SIG-M5 (cell line): ENCODE measurements at regions not wholly inside any gene's neighbourhood (a gene's known extent, or its start where the extent isn't known, plus 50 kb on each side); places are given as distances from the start of the nearest gene placed in this dataset.
"Not testable (repeated sequence)": the region's sequence is repeated elsewhere in the genome, so short reads cannot be mapped to it uniquely, and the experiment has no call there.

Source experiments
- DNase-seq: peaks from one replicate; lab custom pipeline; 2025; lab: John Stamatoyannopoulos, UW

DNA sequence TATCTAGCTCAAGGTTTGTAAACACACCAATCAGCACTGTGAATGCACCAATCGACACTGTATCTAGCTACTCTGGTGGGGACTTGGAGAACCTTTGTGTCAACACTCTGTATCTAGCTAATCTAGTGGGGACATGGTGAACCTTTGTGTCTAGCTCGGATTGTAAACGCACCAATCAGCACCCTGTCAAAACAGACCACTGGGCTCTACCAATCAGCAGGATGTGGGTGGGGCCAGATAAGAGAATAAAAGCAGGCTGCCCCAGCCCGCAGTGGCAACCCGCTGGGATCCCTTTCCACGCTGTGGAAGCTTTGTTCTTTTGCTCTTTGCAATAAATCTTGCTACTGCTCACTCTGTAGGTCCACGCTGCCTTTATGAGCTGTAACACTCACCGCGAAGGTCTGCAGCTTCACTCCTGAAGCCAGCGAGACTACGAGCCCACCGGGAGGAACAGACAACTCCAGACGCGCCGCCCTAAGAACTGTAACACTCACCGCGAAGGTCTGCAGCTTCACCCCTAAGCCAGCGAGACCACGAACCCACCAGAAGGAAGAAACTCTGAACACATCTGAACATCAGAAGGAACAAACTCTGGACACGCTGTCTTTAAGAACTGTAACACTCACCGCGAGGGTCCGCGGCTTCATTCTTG, 128.5 kb downstream of the MRPL14 start:
- not testable (repeated sequence) for DNase-seq

DNA sequence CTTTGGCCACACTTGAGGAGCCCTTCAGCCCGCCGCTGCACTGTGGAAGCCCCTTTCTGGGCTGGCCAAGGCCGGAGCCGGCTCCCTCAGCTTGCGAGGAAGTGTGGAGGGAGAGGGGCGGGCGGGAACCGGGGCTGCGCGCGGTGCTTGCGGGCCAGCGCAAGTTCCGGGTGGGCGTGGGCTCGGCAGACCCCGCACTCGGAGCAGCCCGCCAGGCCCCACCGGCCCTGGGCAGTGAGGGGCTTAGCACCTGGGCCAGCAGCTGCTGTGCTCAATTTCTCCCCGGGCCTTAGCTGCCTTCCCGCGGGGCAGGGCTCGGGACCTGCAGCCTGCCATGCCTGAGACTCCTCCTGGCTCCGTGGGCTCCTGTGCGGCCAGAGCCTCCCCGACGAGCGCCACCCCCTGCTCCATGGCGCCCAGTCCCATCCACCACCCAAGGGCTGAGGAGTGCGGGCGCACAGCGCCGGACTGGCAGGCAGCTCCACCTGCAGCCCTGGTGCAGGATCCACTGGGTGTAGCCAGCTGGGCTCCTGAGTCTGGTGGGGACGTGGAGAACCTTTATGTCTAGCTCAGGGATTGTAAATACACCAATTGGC, 129.2 kb downstream of the MRPL14 start:
- not testable (repeated sequence) for DNase-seq

DNA sequence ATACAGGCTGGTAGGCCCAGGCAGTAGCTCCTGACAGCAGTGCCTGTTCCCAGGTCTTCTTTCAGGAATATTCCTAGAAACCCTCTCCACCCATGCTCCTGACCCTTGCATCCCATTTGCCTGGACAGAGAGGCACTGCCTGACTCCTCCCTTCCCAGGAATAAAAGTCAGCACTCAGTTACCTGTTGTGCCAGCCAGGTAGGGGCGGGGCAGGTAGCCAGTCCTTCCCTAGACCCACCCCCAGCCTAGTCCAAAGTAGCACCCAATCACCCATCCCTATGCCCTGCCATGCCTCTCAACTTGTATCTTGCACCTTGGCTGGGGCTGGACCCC, 129.9 kb downstream of the MRPL14 start:
- DNase-seq, result no peak

DNA sequence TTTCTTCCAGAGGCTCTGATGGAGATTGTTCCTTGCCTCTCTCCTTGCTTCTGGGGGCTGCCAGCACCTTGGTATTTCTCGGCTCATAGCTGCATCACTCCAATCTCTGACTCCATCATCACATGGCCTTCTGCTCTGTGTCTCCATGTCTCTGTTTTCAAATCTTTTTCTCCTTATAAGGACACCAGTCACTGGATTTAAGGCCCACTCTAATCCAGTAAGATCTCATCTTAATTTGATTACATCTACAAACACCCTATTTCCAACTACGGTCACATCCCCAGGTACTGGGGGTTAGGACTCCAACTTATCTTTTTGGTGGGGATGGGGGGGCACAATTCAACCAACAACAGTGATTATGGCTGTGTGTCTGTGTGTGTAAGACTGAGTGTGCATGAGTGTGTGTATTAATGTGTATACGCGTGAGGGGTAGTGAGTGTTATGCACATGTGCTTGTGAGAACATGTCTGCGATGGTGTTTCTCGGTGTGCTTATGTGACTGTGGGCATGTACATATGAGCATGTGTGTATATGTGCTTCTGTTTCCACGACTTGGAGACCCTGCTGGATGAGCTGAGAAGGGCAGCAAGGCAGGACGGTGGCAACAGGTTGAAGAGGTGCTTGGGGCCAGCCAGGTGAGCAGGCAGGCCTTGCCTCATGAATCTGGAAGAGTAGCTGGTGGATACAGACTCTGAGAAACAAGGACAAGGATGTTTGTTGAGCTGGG, 130.5 kb downstream of the MRPL14 start:
- DNase-seq, result no peak

DNA sequence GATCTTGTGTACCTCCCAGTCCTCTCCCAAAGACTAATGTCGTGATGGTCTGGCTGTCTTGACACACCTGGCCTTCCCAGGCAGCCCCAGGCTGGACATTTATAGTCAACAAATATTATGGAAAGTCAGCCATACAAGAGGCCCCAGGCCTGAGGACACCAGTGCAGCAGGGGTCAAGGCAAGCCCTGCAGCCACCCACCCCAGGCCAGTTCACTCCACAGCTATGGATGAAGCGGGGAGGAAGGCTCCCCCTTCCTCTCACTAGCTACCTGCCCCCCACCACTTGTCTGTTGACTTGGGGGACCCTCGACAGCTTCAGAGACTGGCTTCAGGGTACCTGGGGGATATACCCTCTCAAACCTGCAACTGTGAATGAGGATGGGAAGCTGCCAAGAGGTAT, 132.1 kb downstream of the MRPL14 start:
- DNase-seq, result no peak

DNA sequence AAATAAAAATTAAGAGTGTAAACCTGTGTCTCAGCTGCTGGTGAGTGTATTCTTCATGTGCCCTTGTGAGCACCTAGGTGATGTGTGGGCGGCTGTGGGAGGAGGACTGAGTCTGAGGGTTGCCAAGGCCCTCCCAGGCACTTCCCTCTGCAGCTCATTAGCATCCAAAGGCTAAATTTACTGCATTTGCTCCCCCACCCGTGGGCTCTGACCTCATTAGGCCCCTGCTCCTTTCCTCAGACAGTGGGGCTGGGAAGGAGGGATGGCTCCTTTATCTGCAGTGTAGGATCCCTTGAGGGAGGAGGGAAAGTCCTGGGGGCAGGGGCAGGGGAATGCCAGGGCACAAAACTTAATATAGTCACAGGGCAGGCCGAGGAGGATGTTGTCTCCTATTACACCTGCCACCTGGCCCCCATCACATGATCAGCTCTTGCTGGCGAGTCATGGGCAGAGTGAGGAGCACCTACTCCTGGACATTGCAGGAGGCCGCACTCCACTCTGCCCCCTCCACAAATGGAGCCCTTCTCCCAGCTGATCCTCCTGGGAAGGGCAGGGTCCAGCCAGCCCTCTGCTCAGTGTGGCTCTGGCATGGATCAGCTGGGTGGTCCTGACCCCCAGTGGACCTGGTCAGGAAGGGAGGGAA, 133.2 kb downstream of the MRPL14 start:
- no peak for DNase-seq

DNA sequence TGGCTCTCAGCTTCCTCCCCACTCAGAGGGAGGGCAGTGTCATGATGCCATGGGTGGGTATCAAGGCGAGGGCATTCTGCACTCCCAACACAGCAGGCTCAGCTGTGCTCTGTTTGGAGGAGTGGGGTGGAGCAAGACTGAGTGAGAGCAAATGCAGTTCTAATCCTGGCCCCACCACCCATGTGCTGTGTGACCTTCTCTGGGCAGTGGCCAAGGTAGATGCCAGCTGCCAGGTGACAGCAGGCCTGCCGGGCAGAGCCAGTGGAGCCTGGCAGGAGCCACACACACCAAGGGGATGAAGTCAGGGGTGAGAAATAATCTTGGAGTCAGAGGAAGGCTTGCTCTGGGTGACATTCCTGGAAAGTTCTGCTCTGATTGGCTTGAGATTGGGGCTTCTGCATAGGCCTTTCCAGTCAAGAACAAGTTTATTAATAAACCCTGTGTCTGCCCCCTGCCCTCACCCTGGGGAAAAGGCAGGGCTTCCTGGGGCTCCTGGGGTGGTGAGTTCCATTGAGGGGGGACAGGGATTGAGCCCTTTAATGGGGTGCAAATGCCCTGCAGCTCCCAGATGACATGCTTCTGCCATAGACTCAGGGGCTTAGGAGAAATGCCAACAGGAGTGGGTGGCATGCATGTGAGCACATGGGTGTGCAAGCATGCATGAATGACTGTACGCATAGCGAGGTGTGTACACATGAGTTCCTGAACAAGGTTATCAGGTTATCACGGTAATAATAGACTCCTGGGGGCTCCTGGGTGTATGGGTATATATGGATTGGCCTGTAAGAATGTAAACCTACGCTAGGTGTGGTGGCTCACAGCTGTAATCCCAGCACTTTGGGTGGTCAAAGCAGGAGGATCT, 134.2 kb downstream of the MRPL14 start:
- DNase-seq, result no peak

DNA sequence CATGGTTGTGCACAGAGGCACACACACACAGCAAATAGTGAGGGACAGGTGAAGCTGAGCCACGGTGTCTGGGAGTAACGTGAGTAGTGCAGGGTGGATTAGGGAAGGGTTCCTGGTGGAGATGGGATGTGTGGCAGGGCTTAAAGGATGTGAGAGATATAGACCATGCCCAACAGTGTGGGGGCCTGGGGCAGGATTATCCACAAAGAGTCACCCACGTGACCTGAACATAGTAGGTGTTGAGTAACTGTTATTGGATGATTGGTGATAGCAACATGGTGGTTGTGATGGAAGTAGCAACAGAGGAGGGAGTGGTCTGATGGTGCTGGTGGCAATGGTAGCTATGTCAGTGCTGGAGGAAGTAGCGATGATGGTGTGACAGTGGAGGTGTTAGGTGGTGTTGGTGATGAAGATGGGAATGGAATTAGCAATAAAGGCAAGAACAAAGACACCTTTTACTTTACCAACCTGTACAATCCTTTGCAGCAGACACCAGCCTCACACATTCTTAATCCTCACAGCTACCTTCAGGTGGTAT, 135.1 kb downstream of the MRPL14 start:
- DNase-seq, result no peak

DNA sequence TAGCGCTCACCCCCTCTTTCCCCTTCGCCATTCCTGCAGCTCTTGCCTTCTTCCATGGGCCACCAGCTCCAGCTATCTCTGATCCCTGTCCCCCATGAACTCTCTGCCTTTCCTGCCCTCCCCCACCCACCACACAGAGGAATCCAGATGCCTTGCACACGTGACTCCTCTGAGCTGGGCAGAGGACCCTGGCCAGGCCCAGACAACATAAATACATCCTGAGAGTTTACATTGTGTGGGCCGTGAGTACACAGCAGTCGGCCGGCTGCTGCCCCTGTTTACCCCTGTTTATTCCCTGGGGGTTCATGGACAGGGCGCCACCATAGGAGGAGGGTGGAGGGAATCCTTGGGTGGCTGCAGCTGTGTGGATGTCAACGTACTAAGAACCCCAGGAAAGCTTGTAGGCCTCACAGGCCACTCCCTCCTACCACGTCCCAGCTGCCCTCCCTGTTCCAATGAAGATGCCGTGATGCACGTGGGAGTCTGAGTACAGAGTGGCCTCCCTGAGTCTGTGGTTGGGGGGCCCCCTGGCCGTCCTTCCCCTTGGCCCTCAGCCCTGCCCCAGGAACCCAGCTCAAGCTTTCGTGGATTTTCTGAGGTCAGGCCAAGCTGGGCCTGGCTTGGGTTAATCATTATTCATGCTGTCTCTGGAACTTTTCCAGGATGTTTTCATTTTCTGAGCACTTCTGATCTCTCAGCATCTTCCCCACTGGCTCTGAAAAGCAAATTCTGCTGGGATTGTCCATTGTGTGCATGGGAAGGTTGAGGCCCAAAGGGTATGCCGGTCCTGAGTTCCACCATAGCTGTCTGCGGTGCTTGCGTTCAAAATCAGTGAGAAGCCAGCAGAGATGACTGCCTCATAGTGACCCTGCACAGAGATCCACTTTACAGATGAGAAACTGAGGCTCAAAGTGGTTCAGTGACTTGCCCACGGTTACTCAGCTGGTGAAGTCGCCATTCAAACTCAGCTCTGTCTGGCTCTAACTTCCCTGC, 136.3 kb downstream of the MRPL14 start:
- no peak for DNase-seq

DNA sequence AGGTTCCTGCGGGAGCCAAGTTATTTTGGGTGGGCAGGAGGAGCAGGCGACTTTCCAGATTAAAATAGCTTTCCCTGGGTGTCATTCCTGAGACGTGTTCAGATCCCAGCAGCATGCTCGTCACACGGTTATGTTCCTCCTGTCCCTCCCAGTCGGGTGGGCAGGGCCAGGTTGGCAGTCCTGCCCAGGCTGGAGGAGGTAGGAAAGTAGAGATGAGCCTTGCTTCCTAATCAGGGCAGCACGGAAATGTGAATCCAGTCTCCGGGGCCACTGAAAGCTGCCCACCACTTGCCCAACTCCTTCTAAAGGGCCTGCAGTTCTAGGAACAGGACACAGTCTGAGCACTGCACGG, 137.0 kb downstream of the MRPL14 start:
- DNase-seq, result no peak

DNA sequence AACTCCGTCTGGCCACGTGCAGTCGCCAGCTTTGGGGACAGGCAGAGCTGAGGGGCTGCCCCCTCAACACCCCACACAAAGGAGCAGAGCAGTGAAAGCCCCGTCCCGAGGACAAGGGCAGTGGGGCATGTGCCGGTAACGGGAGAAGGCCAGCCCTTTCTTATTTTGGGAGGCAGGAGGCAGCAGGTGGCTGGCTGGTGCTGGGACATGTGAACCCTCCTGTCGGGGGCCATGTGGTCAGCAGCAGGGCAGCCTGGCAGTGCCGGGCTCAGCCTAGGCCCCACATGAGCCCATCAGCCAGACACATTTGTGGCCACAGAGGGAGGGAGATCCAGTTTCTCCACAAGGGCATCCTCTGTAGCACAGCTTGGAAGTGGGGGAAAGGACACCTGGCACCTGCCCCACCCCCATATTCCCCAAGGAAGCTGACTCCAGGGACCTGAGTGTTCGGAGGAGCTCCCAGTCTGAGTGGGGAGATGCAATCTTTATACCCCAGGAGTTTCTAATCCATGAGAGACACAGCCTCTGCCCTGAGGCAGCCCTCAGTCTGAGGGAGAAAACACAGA, 137.6 kb downstream of the MRPL14 start:
- no peak for DNase-seq

DNA sequence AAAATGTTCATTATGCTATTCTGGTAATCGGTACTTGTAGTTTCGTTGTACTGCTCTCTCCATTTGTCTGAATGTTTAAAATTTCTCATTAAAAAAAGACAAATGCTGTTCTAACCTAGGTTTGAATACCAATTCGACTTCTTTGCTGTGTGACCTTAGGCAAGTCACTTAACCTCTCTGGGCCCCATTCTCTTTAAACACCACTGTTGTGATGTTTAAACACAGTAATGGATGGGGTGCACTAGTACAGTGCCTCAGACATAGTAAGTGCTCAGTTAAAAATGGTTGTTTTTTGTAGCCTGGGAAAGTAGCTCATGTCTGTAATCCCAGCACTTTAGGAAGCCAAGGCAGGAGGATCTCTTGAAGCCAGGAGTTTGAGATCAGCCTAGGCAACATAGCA, 138.5 kb downstream of the MRPL14 start:
- no peak for DNase-seq

DNA sequence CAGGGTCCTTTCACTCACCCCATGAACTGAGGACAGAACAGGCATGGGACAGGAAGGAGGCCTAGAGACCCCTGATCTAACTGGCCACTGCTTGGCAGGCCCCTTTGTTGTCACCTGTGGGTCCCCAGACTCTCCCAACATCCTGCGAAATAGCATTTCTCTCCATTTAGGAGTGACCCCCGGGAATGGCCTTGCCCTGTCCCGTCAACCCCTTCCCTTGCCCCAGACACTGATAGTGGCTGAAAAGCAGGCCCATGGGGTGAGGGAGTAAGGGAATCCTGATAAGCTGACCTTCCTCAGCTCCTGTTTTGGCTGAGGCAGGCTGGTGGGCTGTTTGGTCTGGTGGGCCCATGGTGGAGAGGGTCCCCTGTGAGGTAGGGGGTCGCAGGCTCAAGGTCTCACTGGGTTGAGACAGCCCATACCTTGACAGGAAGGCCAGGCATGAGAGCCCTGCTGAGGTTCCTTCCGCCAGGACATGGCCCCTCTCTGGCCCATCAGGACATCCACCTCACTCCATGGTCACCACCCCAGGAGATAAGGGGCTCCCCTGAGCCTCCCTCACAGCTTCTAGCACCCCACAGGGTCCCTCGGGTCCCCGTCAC, 139.3 kb downstream of the MRPL14 start:
- no peak for DNase-seq

DNA sequence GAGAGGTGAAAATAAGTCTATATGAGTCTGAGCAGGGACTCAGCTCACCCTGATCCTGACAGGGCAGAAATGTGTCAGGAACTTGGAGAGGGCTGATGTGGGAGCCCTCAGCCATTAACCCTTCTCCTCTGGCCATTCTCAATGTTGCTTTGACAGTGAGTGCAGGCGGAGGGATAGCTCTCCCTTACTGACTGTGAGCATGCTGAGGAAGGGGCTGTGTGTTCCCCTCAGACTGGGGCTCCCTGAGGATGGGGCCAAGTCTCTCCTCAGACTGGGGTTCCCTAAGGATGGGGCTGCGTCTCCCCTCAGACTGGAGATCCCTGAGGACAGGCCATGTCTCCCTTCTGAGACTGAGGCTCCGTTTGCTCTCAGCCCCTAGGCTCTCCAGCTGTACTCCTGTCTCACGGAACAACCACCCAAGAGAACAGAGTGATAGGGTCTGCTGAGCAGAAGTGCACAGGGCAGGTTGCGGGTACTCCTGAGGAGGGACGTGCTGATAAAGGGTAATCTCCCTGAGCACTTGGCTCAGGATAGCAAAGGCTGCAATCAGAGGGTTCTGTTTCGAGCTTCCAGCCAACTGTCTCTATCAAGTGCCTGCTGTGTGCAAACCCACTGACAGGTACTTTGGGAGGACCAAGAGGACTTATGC, 141.0 kb downstream of the MRPL14 start:
- no peak for DNase-seq

DNA sequence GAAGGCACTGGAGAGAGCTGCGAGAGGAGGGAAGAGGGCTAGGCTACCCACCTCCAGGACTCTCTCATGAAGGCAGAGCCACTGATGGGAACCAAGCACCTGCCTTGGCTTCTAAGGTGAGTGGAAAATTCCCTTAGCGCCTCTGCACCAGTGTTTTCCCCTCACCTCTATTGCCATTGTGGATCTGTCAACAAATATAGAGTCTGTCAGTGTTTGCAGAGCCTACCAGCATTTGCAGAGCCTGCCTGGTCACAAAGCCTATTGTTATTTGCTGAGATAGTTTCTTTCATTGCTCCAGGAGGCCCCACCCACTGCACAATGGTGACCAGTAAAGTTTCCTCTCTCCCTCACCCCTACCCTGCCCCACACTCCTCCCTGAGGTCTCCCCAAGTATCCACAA, 141.9 kb downstream of the MRPL14 start:
- DNase-seq, result no peak

DNA sequence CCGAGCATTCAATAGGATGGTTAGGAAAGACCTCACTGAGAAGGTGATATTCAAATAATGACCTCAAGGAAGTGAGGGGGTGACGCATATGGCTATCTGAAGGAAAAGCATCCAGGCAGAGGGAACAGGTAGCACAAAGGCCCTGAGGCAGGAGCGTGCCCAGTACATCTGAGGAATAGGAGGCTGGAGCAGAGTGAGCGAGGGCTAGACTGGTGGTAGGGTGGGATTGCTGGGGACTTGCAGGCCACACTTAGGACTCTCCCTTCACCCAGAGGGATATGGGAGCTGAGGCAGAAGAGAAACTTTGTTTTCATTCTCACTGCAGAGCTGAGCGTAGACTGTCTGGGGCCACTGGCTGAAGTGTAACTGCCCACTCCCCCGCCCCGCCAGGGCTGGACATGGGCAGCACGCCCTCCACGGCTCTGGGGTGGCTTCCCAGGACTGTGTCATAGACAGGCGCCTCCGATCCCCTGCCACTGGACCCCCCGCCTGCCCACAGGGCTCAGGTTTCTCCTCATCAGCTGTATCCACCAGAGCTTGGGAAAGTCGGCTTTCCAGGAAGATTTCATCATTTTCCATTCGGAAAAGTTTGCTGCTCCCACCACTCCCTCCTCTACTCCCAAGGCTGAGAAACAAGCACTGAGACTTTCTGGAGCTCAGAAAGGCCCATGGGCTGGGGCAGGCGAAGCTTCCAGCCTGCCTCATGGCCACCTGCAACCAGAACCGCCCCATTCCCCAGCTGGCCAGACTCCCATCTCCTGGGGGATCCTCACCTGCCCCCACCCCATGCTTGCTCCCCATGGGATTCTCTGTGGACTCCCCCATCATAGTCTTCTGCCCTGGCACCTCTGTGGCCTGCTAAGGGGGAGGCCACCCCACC, 142.6 kb downstream of the MRPL14 start:
- no peak for DNase-seq

DNA sequence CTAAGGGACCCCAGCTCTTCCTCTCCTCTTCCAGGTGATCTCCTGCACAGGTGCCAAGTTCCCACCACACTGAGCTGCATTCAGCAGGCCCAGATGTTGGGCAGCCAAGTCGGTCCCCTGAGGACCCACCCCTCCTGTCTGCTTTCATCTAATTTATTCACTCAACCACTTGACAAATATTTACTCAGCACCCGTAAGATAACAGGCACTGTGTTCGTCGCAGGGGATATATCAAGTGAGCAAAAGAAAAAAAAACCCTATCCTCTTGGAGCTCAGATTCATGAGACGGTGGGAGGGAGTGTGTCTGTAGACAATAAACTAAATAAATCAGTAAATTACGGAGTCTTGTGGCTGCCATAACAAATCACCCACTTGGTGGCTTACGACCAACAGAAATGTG, 143.6 kb downstream of the MRPL14 start:
- no peak for DNase-seq

DNA sequence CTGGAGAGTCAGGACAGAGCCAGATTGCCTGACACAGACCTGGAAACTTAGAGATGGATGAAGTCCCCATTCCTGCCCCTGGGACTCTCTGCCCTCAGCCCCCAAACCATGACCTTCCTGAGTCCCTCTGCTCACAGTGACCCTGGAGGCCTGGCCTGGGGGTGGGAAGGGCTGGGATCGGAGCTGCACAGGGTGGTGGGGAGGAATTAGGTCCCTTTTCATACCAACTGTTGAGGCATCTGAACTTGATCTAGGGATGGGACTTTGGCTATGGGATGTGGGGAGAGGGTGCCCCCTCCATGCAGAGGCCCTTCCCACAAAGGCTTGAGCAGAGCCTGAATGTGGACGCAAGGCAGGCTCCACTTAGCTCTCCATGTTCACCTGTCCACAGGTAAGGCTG, 144.1 kb downstream of the MRPL14 start:
- no peak for DNase-seq
